ENCODE measurements at regions not wholly inside any gene's neighbourhood (a gene's known extent, or its start where the extent isn't known, plus 50 kb on each side); places are given as distances from the start of the nearest gene placed in this dataset.

GRCh38 chr2:75288760-75289159 lies 89.4 kb upstream of the TACR1 start:
- DNase-seq (ENCODE audit: extremely low read depth, low read depth, low spot score): no peak

- DNase-seq (ENCODE audit: extremely low read depth, low read depth, low spot score): no peak
Measured at GRCh38 chr2:75287624-75288316, 88.5 kb upstream of the TACR1 start.

- no peak for DNase-seq (ENCODE audit: extremely low read depth, low read depth, low spot score)
Measured at GRCh38 chr2:75284345-75284744, 85.0 kb upstream of the TACR1 start.

- DNase-seq (ENCODE audit: extremely low read depth, low read depth, low spot score): no peak
Measured at GRCh38 chr2:75278821-75279379, 79.6 kb upstream of the TACR1 start.

- no peak for DNase-seq (ENCODE audit: extremely low read depth, low read depth, low spot score)
Measured at GRCh38 chr2:75278314-75278713, 79.0 kb upstream of the TACR1 start.

GRCh38 chr2:75277111-75277510 lies 77.8 kb upstream of the TACR1 start:
- no peak for DNase-seq (ENCODE audit: extremely low read depth, low read depth, low spot score)

- DNase-seq (ENCODE audit: extremely low read depth, low read depth, low spot score): no peak
Measured at GRCh38 chr2:75276093-75277029, 77.0 kb upstream of the TACR1 start.

- no peak for DNase-seq (ENCODE audit: extremely low read depth, low read depth, low spot score)
Measured at GRCh38 chr2:75274936-75275335, 75.6 kb upstream of the TACR1 start.

- no peak for DNase-seq (ENCODE audit: extremely low read depth, low read depth, low spot score)
Measured at GRCh38 chr2:75268112-75268511, 68.8 kb upstream of the TACR1 start.

- no peak for DNase-seq (ENCODE audit: extremely low read depth, low read depth, low spot score)
Measured at GRCh38 chr2:75261923-75262322, 62.6 kb upstream of the TACR1 start.

GRCh38 chr2:75260946-75261345 lies 61.6 kb upstream of the TACR1 start:
- no peak for DNase-seq (ENCODE audit: extremely low read depth, low read depth, low spot score)

- no peak for DNase-seq (ENCODE audit: extremely low read depth, low read depth, low spot score)
Measured at GRCh38 chr2:75258620-75259019, 59.3 kb upstream of the TACR1 start.

- DNase-seq (ENCODE audit: extremely low read depth, low read depth, low spot score): no peak
Measured at GRCh38 chr2:75256485-75256884, 57.2 kb upstream of the TACR1 start.

- DNase-seq (ENCODE audit: extremely low read depth, low read depth, low spot score): no peak
Measured at GRCh38 chr2:75253526-75253925, 54.2 kb upstream of the TACR1 start.

GRCh38 chr2:75251896-75252295 lies 52.6 kb upstream of the TACR1 start:
- DNase-seq (ENCODE audit: extremely low read depth, low read depth, low spot score): no peak
